Ramos (cell line): ENCODE measurements at regions not wholly inside any gene's neighbourhood (a gene's known extent, or its start where the extent isn't known, plus 50 kb on each side); places are given as distances from the start of the nearest gene placed in this dataset.
"Not testable (repeated sequence)": the region's sequence is repeated elsewhere in the genome, so short reads cannot be mapped to it uniquely, and the experiment has no call there.

Experiments used
- in situ Hi-C: fragments of 300-500 bp; cut with MboI; formaldehyde crosslinking; loops from one replicate; pipeline ENCODE4 v1.14.3; 2022; ENCODE audit warnings: low sequenced_read_pairs; ENCODE audit not compliant: unreplicated experiment

GRCh38 chr5:90214991-90215390 lies 194.6 kb downstream of the CETN3 start:
- in situ Hi-C loops, result no loop called here

GRCh38 chr5:90208323-90208722 lies 201.2 kb downstream of the CETN3 start:
- in situ Hi-C loops, result not testable (repeated sequence)

- in situ Hi-C loops, result no loop called here
Observed at GRCh38 chr5:90201923-90202322, 207.6 kb downstream of the CETN3 start.

- in situ Hi-C loops, result no loop called here
Observed at GRCh38 chr5:90193185-90193822, 216.3 kb downstream of the CETN3 start.

GRCh38 chr5:90191352-90192045 lies 218.1 kb downstream of the CETN3 start:
- in situ Hi-C loops, result no loop called here

GRCh38 chr5:90185897-90186468 lies 223.6 kb downstream of the CETN3 start:
- in situ Hi-C loops, result no loop called here

- in situ Hi-C loops, result no loop called here
Observed at GRCh38 chr5:90184764-90185163, 224.8 kb downstream of the CETN3 start.

GRCh38 chr5:90182726-90183125 lies 226.8 kb downstream of the CETN3 start:
- in situ Hi-C loops, result no loop called here

- in situ Hi-C loops, result no loop called here
Observed at GRCh38 chr5:90174236-90174635, 235.3 kb downstream of the CETN3 start.

GRCh38 chr5:90173299-90174030 lies 236.1 kb downstream of the CETN3 start:
- in situ Hi-C loops, result no loop called here

- in situ Hi-C loops, result no loop called here
Observed at GRCh38 chr5:90171466-90171865, 238.1 kb downstream of the CETN3 start.

- in situ Hi-C loops, result no loop called here
Observed at GRCh38 chr5:90170261-90170660, 239.3 kb downstream of the CETN3 start.

GRCh38 chr5:90169078-90169477 lies 240.5 kb downstream of the CETN3 start:
- in situ Hi-C loops, result no loop called here

- in situ Hi-C loops, result no loop called here
Observed at GRCh38 chr5:90168399-90168798, 241.2 kb downstream of the CETN3 start.

- in situ Hi-C loops, result no loop called here
Observed at GRCh38 chr5:90166816-90167215, 242.7 kb downstream of the CETN3 start.

- in situ Hi-C loops, result no loop called here
Observed at GRCh38 chr5:90162324-90162723, 247.2 kb downstream of the CETN3 start.

- in situ Hi-C loops, result no loop called here
Observed at GRCh38 chr5:90161414-90161813, 248.1 kb downstream of the CETN3 start.

- in situ Hi-C loops, result no loop called here
Observed at GRCh38 chr5:90158131-90158530, 251.4 kb downstream of the CETN3 start.

- in situ Hi-C loops, result no loop called here
Observed at GRCh38 chr5:90153031-90153430, 256.5 kb downstream of the CETN3 start.

- in situ Hi-C loops, result no loop called here
Observed at GRCh38 chr5:90144625-90145327, 264.8 kb downstream of the CETN3 start.
